Left hindlimb (tissue), 1 donor: ENCODE measurements at regions not wholly inside any gene's neighbourhood (a gene's known extent, or its start where the extent isn't known, plus 50 kb on each side); places are given as distances from the start of the nearest gene placed in this dataset.

ENCODE experiments used
- DNase-seq: peaks from one replicate; pipeline ENCODE4 v3.0.0-alpha.2; 2018

DNA sequence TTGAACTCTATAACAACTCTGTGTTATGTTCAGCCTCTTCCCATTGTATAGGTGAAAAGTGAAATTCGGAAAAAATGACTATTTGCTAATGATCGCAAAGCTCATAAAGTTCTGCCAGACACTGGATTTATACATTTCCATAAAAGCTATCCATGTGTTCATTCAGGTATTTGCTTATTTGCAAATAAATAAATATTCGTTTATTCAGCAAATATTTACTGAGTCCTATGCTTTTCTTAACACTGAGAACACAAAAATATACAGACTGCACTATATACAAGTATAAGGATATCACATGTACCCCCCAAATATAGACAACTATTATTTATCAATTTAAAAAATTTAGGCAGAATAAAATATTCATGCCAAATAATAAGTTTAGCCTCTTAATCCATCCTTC, 63.2 kb upstream of the ATP8B1 start:
- no peak for DNase-seq

DNA sequence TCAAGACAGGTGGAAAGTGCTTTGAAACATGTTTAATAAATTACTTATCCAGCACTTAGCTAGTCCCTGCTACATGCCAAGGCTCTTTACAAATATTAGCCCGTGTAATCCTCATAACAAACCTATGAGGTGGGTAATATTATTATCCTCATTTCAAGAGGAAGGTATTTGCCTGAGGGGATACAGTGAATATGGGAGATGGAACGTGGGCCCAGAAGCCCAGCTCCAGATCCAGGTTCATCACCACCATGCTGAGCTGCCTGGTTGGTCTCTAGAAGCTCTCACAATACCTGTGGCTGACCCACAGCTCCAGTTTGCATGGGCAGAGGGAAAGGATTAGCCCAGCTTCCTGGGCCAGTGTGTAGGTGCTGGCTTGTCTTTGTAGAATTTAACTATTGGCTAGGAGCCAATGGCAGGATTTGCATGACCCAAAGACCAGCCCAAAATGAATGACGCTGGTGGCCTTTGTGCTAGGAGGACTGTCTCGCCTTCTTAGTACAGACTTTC, 61.6 kb upstream of the ATP8B1 start:
- no peak for DNase-seq

DNA sequence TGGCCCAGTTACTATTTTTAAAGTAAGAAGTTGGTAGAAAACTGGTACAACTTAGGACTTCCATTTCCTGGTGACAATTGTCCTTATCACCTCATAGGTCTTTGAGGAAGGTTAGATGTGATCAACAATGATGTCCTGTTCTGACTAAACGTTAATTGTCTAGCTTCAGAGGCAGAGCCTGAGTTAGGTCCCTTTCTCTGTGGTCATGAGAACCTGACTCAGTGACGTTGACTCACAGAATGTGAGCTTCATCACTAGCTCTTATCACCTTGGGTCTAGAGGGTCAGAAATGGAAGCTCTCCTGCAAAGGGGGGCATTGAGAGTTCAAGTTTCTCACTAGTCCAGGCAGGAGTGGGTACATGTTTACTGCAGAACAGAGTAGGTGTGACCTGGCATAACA, 60.6 kb upstream of the ATP8B1 start:
- no peak for DNase-seq

DNA sequence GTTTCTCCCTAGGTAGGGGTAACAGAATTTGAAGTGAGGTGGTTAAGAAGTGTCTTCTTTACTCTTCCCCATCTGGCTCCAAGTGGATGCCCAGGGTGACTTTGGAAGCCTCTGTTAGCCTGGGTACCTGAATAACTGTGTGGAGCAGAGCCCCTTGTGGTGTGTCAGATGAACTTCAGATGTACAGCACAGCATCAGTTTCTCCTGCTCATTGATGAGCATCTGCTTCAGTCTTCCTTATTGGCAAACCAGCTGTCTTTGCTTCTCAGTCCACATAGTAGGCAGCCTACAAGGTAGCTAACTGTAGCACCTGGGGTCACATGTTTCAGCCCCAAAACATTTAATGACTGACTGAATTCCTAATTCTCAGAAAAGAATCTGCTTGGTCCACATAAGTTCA, 56.2 kb upstream of the ATP8B1 start:
- DNase-seq, result no peak

DNA sequence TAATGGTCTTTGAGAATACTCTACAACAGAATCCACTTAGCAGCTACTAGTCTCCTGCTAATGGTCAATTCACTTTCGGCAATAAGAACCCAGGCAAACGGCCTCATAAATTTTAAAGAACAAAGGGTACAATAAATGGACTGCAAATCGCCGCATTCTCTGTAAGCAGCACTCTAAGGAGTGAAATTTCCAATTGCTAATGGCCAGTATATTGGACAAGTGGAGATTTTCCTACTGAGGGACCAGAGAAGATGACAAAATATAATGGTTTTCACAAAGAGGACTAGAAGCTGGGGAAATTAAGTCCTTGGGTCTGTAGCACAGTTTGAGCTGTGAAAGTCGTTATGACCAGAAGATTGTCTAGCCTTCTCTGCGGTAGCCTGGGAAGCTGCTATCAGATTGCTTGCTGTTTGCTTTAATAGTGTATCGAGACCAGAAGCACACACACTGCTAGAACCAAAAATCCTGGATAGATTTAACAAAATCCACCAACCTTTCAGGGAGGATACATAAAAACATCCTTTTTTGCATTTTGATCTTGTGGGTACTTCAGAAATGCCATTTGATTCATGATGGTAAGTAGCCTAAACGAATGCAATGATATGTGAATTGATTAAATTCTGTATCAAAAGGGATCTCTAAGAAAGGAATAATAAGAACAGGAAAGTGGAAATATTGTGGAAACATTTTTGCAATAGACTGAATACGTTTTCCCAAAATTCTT, 53.6 kb upstream of the ATP8B1 start:
- no peak for DNase-seq

DNA sequence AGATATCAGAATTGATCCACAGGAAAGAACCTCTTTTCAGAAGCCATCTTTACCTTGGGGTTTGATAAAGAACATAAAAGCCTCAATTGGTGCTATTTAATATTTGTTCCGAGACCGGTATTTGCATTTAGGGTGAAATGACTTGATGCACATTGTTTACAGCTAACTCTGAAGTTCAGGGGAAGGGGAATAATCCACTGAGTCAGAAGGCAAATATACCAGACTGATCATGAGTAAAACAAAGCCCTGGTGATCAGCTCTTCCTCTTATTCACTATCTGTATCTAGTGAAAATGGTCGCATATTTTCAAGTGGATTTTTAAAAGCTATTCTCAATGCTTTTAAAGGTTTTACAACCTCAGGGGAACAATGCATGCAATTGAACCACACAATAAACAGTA, 53.0 kb upstream of the ATP8B1 start:
- no peak for DNase-seq

DNA sequence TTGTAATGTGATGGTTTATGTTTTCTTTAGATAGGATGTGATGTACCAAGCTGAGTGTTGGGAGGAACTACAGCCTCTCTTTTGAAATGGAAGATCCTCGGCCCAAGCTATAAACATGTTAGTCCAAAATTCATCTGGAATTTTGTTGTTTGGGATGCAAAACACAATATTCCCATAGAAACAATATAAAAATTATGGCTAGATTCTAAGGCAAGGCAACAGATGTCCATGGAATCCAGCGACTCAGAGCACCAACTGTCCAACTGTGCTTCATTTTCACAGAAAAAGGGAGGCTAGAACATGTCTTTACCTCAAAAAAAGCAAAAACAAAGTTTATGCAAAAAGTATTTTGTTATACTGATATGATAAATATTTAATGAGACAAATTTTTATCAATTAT, 52.4 kb upstream of the ATP8B1 start:
- DNase-seq, result no peak

DNA sequence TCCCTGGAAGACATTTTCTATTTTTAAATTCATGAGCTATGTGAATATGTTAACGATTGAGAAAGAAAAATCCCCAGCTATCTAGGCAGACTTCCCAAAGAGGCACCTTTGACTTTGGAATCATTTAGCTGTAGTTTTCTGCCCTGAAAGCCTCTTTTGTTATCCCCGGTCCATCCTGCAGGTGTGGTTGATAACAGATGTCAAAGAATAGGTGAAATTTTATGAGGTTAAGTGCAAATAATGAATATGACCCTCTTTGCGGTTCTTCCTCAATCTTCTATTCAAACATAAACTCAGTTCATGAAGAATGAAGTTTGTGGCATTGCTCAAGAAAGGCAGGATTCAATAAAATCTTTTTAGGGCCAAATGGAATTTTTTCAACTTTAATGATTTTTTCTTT, 51.6 kb upstream of the ATP8B1 start:
- no peak for DNase-seq

DNA sequence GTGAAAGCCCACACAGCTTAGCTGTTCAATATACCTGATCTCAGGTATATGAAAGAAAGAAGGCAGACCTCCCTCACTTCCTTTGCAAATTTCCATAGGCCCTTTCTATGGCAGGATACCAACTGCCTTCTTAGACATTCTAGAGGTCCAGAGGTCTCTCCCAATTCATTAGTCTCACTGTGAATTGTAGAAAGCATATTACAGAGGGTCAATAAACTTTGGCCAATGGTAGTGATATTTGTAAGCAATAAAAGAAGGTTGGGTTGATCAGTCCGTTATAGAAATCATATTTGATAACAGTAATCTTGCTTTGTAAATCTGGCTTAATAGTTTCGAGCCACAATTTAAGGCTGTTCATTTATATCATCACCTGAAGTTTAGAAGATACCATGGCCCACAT, 50.7 kb upstream of the ATP8B1 start:
- DNase-seq, result no peak

DNA sequence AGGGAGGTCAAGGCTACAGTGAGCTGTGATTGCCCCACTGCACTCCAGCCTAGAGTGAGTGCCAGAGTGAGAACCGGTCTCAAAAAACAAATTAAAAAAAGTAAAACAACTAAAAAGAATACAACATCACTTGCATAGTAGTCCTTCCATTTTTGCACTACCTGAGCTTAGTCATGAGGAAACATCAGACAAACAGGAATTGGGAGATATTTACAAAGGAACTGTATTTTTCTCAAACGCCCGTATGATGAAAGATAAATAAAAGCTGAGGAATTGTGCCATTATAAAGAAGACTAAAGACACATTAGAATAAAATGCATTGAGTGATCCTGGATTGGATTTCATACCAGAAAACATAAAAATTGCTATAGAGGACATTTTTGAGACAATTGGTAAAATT, 50.0 kb upstream of the ATP8B1 start:
- DNase-seq, result no peak
